ENCODE measurements at regions not wholly inside any gene's neighbourhood (a gene's known extent, or its start where the extent isn't known, plus 50 kb on each side); places are given as distances from the start of the nearest gene placed in this dataset.

DNA sequence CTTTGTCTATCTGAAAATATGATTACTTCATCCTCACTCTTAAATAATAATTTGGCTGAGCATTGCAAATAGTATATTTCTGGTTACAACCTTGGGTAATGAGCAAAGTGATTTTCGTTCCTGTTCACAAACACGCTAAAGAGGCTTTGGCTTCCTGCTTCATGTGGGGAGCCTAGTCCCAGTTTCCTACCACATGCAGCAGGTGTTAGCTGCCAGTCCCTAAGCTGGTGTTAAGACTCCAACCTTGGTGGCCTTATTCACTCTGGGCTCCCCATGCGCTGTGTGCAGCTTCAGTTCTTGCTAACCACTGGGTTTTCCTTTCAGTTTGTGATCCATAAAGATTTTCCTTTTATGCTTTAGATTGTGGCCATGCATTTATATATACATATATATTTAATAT, 56.7 kb upstream of the BARHL2 start:
- no peak overlapping the region for H3K9ac ChIP-seq (ENCODE audit: extremely low read depth, low read length, poor library complexity, severe bottlenecking)
- no peaks in the 10 kb centered on the region for H3K36me3 ChIP-seq (ENCODE audit: control insufficient read depth, insufficient read depth, low read length)
- no peaks in the 10 kb centered on the region for H3K9me3 ChIP-seq (ENCODE audit: control insufficient read depth, low read length)
- no peak overlapping the region for H3K4me3 ChIP-seq (ENCODE audit: low read length)
- H3K4me1 Mint-ChIP-seq: peaks cover 8% of the 10 kb centered on the region
- no peaks in the 10 kb centered on the region for H3K27me3 ChIP-seq (ENCODE audit: control insufficient read depth, insufficient read depth, low read length, poor library complexity, severe bottlenecking)
- H3K27ac ChIP-seq (ENCODE audit: low read depth, low read length): no peak overlapping the region
- no peaks in the 10 kb centered on the region for H3K9me3 Mint-ChIP-seq
- TF ChIP-seq, protein P1, sequence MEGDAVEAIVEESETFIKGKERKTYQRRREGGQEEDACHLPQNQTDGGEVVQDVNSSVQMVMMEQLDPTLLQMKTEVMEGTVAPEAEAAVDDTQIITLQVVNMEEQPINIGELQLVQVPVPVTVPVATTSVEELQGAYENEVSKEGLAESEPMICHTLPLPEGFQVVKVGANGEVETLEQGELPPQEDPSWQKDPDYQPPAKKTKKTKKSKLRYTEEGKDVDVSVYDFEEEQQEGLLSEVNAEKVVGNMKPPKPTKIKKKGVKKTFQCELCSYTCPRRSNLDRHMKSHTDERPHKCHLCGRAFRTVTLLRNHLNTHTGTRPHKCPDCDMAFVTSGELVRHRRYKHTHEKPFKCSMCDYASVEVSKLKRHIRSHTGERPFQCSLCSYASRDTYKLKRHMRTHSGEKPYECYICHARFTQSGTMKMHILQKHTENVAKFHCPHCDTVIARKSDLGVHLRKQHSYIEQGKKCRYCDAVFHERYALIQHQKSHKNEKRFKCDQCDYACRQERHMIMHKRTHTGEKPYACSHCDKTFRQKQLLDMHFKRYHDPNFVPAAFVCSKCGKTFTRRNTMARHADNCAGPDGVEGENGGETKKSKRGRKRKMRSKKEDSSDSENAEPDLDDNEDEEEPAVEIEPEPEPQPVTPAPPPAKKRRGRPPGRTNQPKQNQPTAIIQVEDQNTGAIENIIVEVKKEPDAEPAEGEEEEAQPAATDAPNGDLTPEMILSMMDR (conservative IDR thresholded peaks at IDR 0.05): no peak
- WGBS, 2 experiments (ENCODE audit: insufficient coverage in 1 of 2, insufficient read length in 1 of 2): 90 to 91% methylated on average over 3 of the region's 3 CpGs
- H3K27ac Mint-ChIP-seq: no peak overlapping the region
- no peak for DNase-seq
- no peaks in the 10 kb centered on the region for H3K27me3 Mint-ChIP-seq (ENCODE audit: insufficient read depth)
- H3K4me3 Mint-ChIP-seq: no peak overlapping the region
- no peaks in the 10 kb centered on the region for H3K36me3 Mint-ChIP-seq (ENCODE audit: low read depth)
- peaks cover 3% of the 10 kb centered on the region for H3K4me1 ChIP-seq (ENCODE audit: control insufficient read depth, insufficient read depth, low read length)

DNA sequence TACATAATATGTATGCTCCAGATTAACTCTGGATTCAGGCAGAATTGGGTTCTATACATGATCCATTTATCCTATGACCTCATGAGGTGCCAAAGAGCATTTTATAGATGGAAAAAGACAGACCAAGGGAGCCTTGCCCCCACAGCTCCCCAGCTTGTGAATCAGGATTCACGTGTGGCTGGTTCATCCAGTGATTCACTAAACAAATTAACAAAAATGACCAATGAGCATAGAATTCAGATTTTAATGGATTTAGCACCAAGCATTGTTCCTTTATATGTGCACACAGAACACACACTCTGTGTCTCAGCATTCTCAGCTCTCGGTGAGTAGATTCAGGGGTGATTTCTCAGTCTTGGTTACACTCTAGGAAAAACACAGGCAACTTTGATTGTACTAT, 51.7 kb upstream of the BARHL2 start:
- DNase-seq: no peak
- no peaks in the 10 kb centered on the region for H3K9me3 Mint-ChIP-seq
- H3K36me3 ChIP-seq (ENCODE audit: control insufficient read depth, insufficient read depth, low read length): no peaks in the 10 kb centered on the region
- no peaks in the 10 kb centered on the region for H3K27me3 ChIP-seq (ENCODE audit: control insufficient read depth, insufficient read depth, low read length, poor library complexity, severe bottlenecking)
- no peak overlapping the region for H3K9ac ChIP-seq (ENCODE audit: extremely low read depth, low read length, poor library complexity, severe bottlenecking)
- H3K36me3 Mint-ChIP-seq (ENCODE audit: low read depth): no peaks in the 10 kb centered on the region
- 93 to 100% methylated on average over 1 to 2 of the region's 2 CpGs for WGBS, 2 experiments (ENCODE audit: insufficient coverage in 1 of 2, insufficient read length in 1 of 2)
- H3K27ac ChIP-seq (ENCODE audit: low read depth, low read length): no peak overlapping the region
- no peaks in the 10 kb centered on the region for H3K9me3 ChIP-seq (ENCODE audit: control insufficient read depth, low read length)
- TF ChIP-seq, protein P1 (conservative IDR thresholded peaks at IDR 0.05): no peak
- H3K4me3 ChIP-seq (ENCODE audit: low read length): no peak overlapping the region
- H3K4me1 ChIP-seq (ENCODE audit: control insufficient read depth, insufficient read depth, low read length): peaks cover 3% of the 10 kb centered on the region
- peaks cover 5% of the 10 kb centered on the region for H3K27me3 Mint-ChIP-seq (ENCODE audit: insufficient read depth)
- H3K4me1 Mint-ChIP-seq: peaks cover 12% of the 10 kb centered on the region
- H3K4me3 Mint-ChIP-seq: no peak overlapping the region
- no peak overlapping the region for H3K27ac Mint-ChIP-seq

DNA sequence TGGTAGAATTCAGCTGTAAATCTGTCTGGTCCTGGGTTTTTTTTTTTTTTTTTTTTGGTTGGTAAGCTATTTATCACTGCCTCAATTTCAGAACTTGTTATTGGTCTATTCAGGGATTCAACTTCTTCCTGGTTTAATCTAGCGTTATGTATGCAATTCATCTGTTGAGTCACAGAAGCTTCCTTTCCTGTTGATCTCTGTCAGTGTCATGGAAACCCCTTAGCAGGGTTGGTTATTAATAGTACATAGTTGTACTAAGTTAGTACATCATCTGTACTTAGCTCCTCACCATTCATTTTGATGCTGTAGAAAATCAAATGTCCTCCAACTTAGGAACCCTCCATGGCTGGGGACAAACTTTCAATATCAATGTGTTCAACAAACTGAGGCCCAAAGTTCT, 51.0 kb upstream of the BARHL2 start:
- H3K4me1 ChIP-seq (ENCODE audit: control insufficient read depth, insufficient read depth, low read length): peaks cover 3% of the 10 kb centered on the region
- H3K27me3 Mint-ChIP-seq (ENCODE audit: insufficient read depth): peaks cover 5% of the 10 kb centered on the region
- no peak overlapping the region for H3K4me3 ChIP-seq (ENCODE audit: low read length)
- H3K4me1 Mint-ChIP-seq: peaks cover 12% of the 10 kb centered on the region
- TF ChIP-seq, protein P1 (conservative IDR thresholded peaks at IDR 0.05): no peak
- H3K36me3 ChIP-seq (ENCODE audit: control insufficient read depth, insufficient read depth, low read length): no peaks in the 10 kb centered on the region
- 93 to 100% methylated on average over 1 of the region's 1 CpG for WGBS, 2 experiments (ENCODE audit: insufficient coverage in 1 of 2, insufficient read length in 1 of 2)
- H3K9ac ChIP-seq (ENCODE audit: extremely low read depth, low read length, poor library complexity, severe bottlenecking): no peak overlapping the region
- H3K9me3 ChIP-seq (ENCODE audit: control insufficient read depth, low read length): no peaks in the 10 kb centered on the region
- H3K9me3 Mint-ChIP-seq: no peaks in the 10 kb centered on the region
- no peaks in the 10 kb centered on the region for H3K27me3 ChIP-seq (ENCODE audit: control insufficient read depth, insufficient read depth, low read length, poor library complexity, severe bottlenecking)
- H3K36me3 Mint-ChIP-seq (ENCODE audit: low read depth): no peaks in the 10 kb centered on the region
- no peak for DNase-seq
- H3K27ac ChIP-seq (ENCODE audit: low read depth, low read length): no peak overlapping the region
- no peak overlapping the region for H3K4me3 Mint-ChIP-seq
- H3K27ac Mint-ChIP-seq: no peak overlapping the region

Data from endodermal cell (in vitro differentiated cells).